ENCODE measurements at regions not wholly inside any gene's neighbourhood (a gene's known extent, or its start where the extent isn't known, plus 50 kb on each side); places are given as distances from the start of the nearest gene placed in this dataset.

GRCh38 chr1:208534599-208534897 is 290.4 kb upstream of the PLXNA2 start:
- H4K20me1 ChIP-seq (ENCODE audit: insufficient read depth, low read length): no peaks in the 10 kb centered on the region
- H3K36me3 ChIP-seq (replicated peaks; ENCODE audit: insufficient read depth, low read length): no peaks in the 10 kb centered on the region
- no peak overlapping the region for H3K9ac ChIP-seq (ENCODE audit: low read length)
- H3K4me3 ChIP-seq (ENCODE audit: low read length): no peak overlapping the region
- H3K79me2 ChIP-seq (ENCODE audit: low read length): no peaks in the 10 kb centered on the region
- no peaks in the 10 kb centered on the region for H3K27me3 ChIP-seq (replicated peaks; ENCODE audit: insufficient read depth, low read length)
- H3F3A ChIP-seq (ENCODE audit: insufficient read depth, low read length): no peaks in the 10 kb centered on the region
- no peak overlapping the region for H2AFZ ChIP-seq (ENCODE audit: low read length)
- no peaks in the 10 kb centered on the region for H3K4me1 ChIP-seq (ENCODE audit: low read length)
- no peaks in the 10 kb centered on the region for H3K9me3 ChIP-seq (replicated peaks; ENCODE audit: insufficient read depth, low read length)
- H3K27ac ChIP-seq (ENCODE audit: low read length): no peak overlapping the region
- no peaks in the 10 kb centered on the region for H3K9me2 ChIP-seq (replicated peaks; ENCODE audit: insufficient read depth, low read length)
- TF ChIP-seq EZH2 (optimal IDR thresholded peaks at IDR 0.05; ENCODE audit: low read depth, low read length) (no peak), EZH2phosphoT487 (IDR thresholded peaks at IDR 0.05; ENCODE audit: low read length) (no peak), CTCF (IDR thresholded peaks at IDR 0.05; ENCODE audit: low read length) (no peak)
- no peak for DNase-seq
- no peak overlapping the region for H3K4me2 ChIP-seq (ENCODE audit: low read depth, low read length)

GRCh38 chr1:208534979-208535378 is 290.8 kb upstream of the PLXNA2 start:
- H3K4me1 ChIP-seq (ENCODE audit: low read length): no peaks in the 10 kb centered on the region
- H3K27me3 ChIP-seq (replicated peaks; ENCODE audit: insufficient read depth, low read length): no peaks in the 10 kb centered on the region
- no peaks in the 10 kb centered on the region for H3F3A ChIP-seq (ENCODE audit: insufficient read depth, low read length)
- H3K79me2 ChIP-seq (ENCODE audit: low read length): no peaks in the 10 kb centered on the region
- no peak for DNase-seq
- no peak overlapping the region for H3K4me2 ChIP-seq (ENCODE audit: low read depth, low read length)
- no peak overlapping the region for H3K27ac ChIP-seq (ENCODE audit: low read length)
- H4K20me1 ChIP-seq (ENCODE audit: insufficient read depth, low read length): no peaks in the 10 kb centered on the region
- no peak overlapping the region for H3K9ac ChIP-seq (ENCODE audit: low read length)
- H2AFZ ChIP-seq (ENCODE audit: low read length): no peak overlapping the region
- no peaks in the 10 kb centered on the region for H3K36me3 ChIP-seq (replicated peaks; ENCODE audit: insufficient read depth, low read length)
- TF ChIP-seq EZH2 (optimal IDR thresholded peaks at IDR 0.05; ENCODE audit: low read depth, low read length): no peak
- TF ChIP-seq CTCF (IDR thresholded peaks at IDR 0.05; ENCODE audit: low read length): no peak
- TF ChIP-seq EZH2phosphoT487 (IDR thresholded peaks at IDR 0.05; ENCODE audit: low read length): no peak
- no peaks in the 10 kb centered on the region for H3K9me3 ChIP-seq (replicated peaks; ENCODE audit: insufficient read depth, low read length)
- no peak overlapping the region for H3K4me3 ChIP-seq (ENCODE audit: low read length)
- H3K9me2 ChIP-seq (replicated peaks; ENCODE audit: insufficient read depth, low read length): no peaks in the 10 kb centered on the region

- no peak overlapping the region for H2AFZ ChIP-seq (ENCODE audit: low read length)
- no peaks in the 10 kb centered on the region for H3F3A ChIP-seq (ENCODE audit: insufficient read depth, low read length)
- no peaks in the 10 kb centered on the region for H3K79me2 ChIP-seq (ENCODE audit: low read length)
- DNase-seq: no peak
- no peak overlapping the region for H3K4me3 ChIP-seq (ENCODE audit: low read length)
- no peak for TF ChIP-seq CTCF (IDR thresholded peaks at IDR 0.05; ENCODE audit: low read length)
- TF ChIP-seq EZH2 (optimal IDR thresholded peaks at IDR 0.05; ENCODE audit: low read depth, low read length): no peak
- no peak for TF ChIP-seq EZH2phosphoT487 (IDR thresholded peaks at IDR 0.05; ENCODE audit: low read length)
- H3K9ac ChIP-seq (ENCODE audit: low read length): no peak overlapping the region
- H3K9me2 ChIP-seq (replicated peaks; ENCODE audit: insufficient read depth, low read length): no peaks in the 10 kb centered on the region
- no peaks in the 10 kb centered on the region for H4K20me1 ChIP-seq (ENCODE audit: insufficient read depth, low read length)
- no peaks in the 10 kb centered on the region for H3K36me3 ChIP-seq (replicated peaks; ENCODE audit: insufficient read depth, low read length)
- H3K9me3 ChIP-seq (replicated peaks; ENCODE audit: insufficient read depth, low read length): no peaks in the 10 kb centered on the region
- H3K27me3 ChIP-seq (replicated peaks; ENCODE audit: insufficient read depth, low read length): no peaks in the 10 kb centered on the region
- H3K4me1 ChIP-seq (ENCODE audit: low read length): no peaks in the 10 kb centered on the region
- no peak overlapping the region for H3K27ac ChIP-seq (ENCODE audit: low read length)
- H3K4me2 ChIP-seq (ENCODE audit: low read depth, low read length): no peak overlapping the region
Measured at GRCh38 chr1:208535511-208535910, 291.3 kb upstream of the PLXNA2 start.

Data from MM.1S (cell line).